ENCODE measurements at regions not wholly inside any gene's neighbourhood (a gene's known extent, or its start where the extent isn't known, plus 50 kb on each side); places are given as distances from the start of the nearest gene placed in this dataset.

GRCh38 chr9:91023741-91024140 is 222.1 kb downstream of the SYK start:
- no peak overlapping the region for H3K27ac ChIP-seq
- no peaks in the 10 kb centered on the region for H3K36me3 ChIP-seq (replicated peaks in 1 of 2; ENCODE audit: insufficient read depth in 1 of 2, low read depth in 2 of 2)
- H3K4me3 ChIP-seq: no peak overlapping the region
- TF ChIP-seq CTCF (IDR thresholded peaks at IDR 0.05): no peak
- no peak for TF ChIP-seq POLR2A (IDR thresholded peaks at IDR 0.05)
- no peaks in the 10 kb centered on the region for H3K9me3 ChIP-seq
- intact Hi-C loops (cut with DNase I): loop anchor here (10.0 kb wide), 1 partner anchor 411 kb away; no protein-coding TSS in a partner anchor
- H3K4me1 ChIP-seq: no peaks in the 10 kb centered on the region
- 70 to 90% methylated on average over 4 to 5 of the region's 5 CpGs for WGBS, 2 donors
- DNase-seq (no peak), ATAC-seq (no peak)
- no peaks in the 10 kb centered on the region for H3K27me3 ChIP-seq

- DNase-seq (no peak), ATAC-seq (no peak)
- WGBS, 2 donors: 69 to 83% methylated on average over 4 of the region's 4 CpGs
- Histone ChIP-seq H3K4me3 (no peak overlapping the region), H3K36me3 (replicated peaks in 1 of 2; ENCODE audit: insufficient read depth in 1 of 2, low read depth in 2 of 2) (no peaks in the 10 kb centered on the region), H3K27ac (no peak overlapping the region), H3K9me3 (no peaks in the 10 kb centered on the region), H3K27me3 (no peaks in the 10 kb centered on the region), H3K4me1 (no peaks in the 10 kb centered on the region)
- TF ChIP-seq POLR2A (IDR thresholded peaks at IDR 0.05): no peak
- TF ChIP-seq CTCF (IDR thresholded peaks at IDR 0.05): no peak
- intact Hi-C loops (cut with DNase I): loop anchor here (10.0 kb wide), 1 partner anchor 410 kb away; no protein-coding TSS in a partner anchor
Observed at GRCh38 chr9:91024841-91025240, 223.2 kb downstream of the SYK start.

GRCh38 chr9:91025856-91026255 is 224.2 kb downstream of the SYK start:
- WGBS, 2 donors: 87 to 88% methylated on average over 4 of the region's 4 CpGs
- ATAC-seq: no peak
- intact Hi-C loops (cut with DNase I): loop anchor here (10.0 kb wide), 1 partner anchor 409 kb away; no protein-coding TSS in a partner anchor
- H3K27me3 ChIP-seq: no peaks in the 10 kb centered on the region
- DNase-seq: no peak
- H3K4me1 ChIP-seq: no peaks in the 10 kb centered on the region
- TF ChIP-seq POLR2A (IDR thresholded peaks at IDR 0.05): no peak
- no peak for TF ChIP-seq CTCF (IDR thresholded peaks at IDR 0.05)
- H3K27ac ChIP-seq: no peak overlapping the region
- no peak overlapping the region for H3K4me3 ChIP-seq
- H3K36me3 ChIP-seq (replicated peaks in 1 of 2; ENCODE audit: insufficient read depth in 1 of 2, low read depth in 2 of 2): no peaks in the 10 kb centered on the region
- H3K9me3 ChIP-seq: no peaks in the 10 kb centered on the region

GRCh38 chr9:91026266-91026665 is 224.6 kb downstream of the SYK start:
- ATAC-seq (no peak), DNase-seq (no peak)
- no peaks in the 10 kb centered on the region for H3K27me3 ChIP-seq
- no peaks in the 10 kb centered on the region for H3K4me1 ChIP-seq
- H3K9me3 ChIP-seq: no peaks in the 10 kb centered on the region
- H3K36me3 ChIP-seq (replicated peaks in 1 of 2; ENCODE audit: insufficient read depth in 1 of 2, low read depth in 2 of 2): no peaks in the 10 kb centered on the region
- TF ChIP-seq CTCF (IDR thresholded peaks at IDR 0.05) (no peak), POLR2A (IDR thresholded peaks at IDR 0.05) (no peak)
- intact Hi-C loops (cut with DNase I): loop anchor here (10.0 kb wide), 1 partner anchor 409 kb away; no protein-coding TSS in a partner anchor
- no peak overlapping the region for H3K4me3 ChIP-seq
- H3K27ac ChIP-seq: no peak overlapping the region
- 63 to 74% methylated on average over 8 of the region's 8 CpGs for WGBS, 2 donors

- Histone ChIP-seq H3K27ac (no peak overlapping the region), H3K9me3 (no peaks in the 10 kb centered on the region), H3K4me1 (no peaks in the 10 kb centered on the region), H3K27me3 (no peaks in the 10 kb centered on the region), H3K4me3 (no peak overlapping the region), H3K36me3 (replicated peaks in 1 of 2; ENCODE audit: insufficient read depth in 1 of 2, low read depth in 2 of 2) (no peaks in the 10 kb centered on the region)
- intact Hi-C loops (cut with DNase I): loop anchor here (10.0 kb wide), 1 partner anchor 408 kb away; no protein-coding TSS in a partner anchor
- DNase-seq (no peak), ATAC-seq (no peak)
- 66 to 86% methylated on average over 3 of the region's 3 CpGs for WGBS, 2 donors
- TF ChIP-seq CTCF (IDR thresholded peaks at IDR 0.05) (no peak), POLR2A (IDR thresholded peaks at IDR 0.05) (no peak)
Observed at GRCh38 chr9:91027005-91027404, 225.4 kb downstream of the SYK start.
